ENCODE measurements at regions not wholly inside any gene's neighbourhood (a gene's known extent, or its start where the extent isn't known, plus 50 kb on each side); places are given as distances from the start of the nearest gene placed in this dataset.
"Not testable (repeated sequence)": the region's sequence is repeated elsewhere in the genome, so short reads cannot be mapped to it uniquely, and the experiment has no call there.

- ATAC-seq = no peak
Observed at GRCh38 chr20:5492937-5493336, 117.9 kb downstream of the GPCPD1 start.

- no peak for ATAC-seq
Observed at GRCh38 chr20:5491455-5491854, 119.4 kb downstream of the GPCPD1 start.

- ATAC-seq = no peak
Observed at GRCh38 chr20:5489601-5490000, 121.2 kb downstream of the GPCPD1 start.

GRCh38 chr20:5488823-5489222 is 122.0 kb downstream of the GPCPD1 start:
- no peak for ATAC-seq

- no peak for ATAC-seq
Observed at GRCh38 chr20:5486377-5487054, 124.3 kb downstream of the GPCPD1 start.

- no peak for ATAC-seq
Observed at GRCh38 chr20:5484926-5485325, 125.9 kb downstream of the GPCPD1 start.

- no peak for ATAC-seq
Observed at GRCh38 chr20:5484346-5484745, 126.5 kb downstream of the GPCPD1 start.

- no peak for ATAC-seq
Observed at GRCh38 chr20:5482791-5483190, 128.0 kb downstream of the GPCPD1 start.

- ATAC-seq = no peak
Observed at GRCh38 chr20:5481872-5482271, 128.9 kb downstream of the GPCPD1 start.

GRCh38 chr20:5480824-5481600 is 129.8 kb downstream of the GPCPD1 start:
- ATAC-seq = no peak

- no peak for ATAC-seq
Observed at GRCh38 chr20:5474646-5475550, 135.9 kb downstream of the GPCPD1 start.

- ATAC-seq = not testable (repeated sequence)
Observed at GRCh38 chr20:5471866-5472265, 138.9 kb downstream of the GPCPD1 start.

- ATAC-seq = no peak
Observed at GRCh38 chr20:5471368-5471767, 139.4 kb downstream of the GPCPD1 start.

GRCh38 chr20:5470943-5471342 is 139.9 kb downstream of the GPCPD1 start:
- no peak for ATAC-seq

GRCh38 chr20:5470458-5470857 is 140.3 kb downstream of the GPCPD1 start:
- no peak for ATAC-seq

- ATAC-seq = no peak
Observed at GRCh38 chr20:5469111-5469510, 141.7 kb downstream of the GPCPD1 start.

GRCh38 chr20:5467086-5467485 is 143.7 kb downstream of the GPCPD1 start:
- ATAC-seq = no peak

- no peak for ATAC-seq
Observed at GRCh38 chr20:5465604-5465927, 145.2 kb downstream of the GPCPD1 start.

GRCh38 chr20:5464901-5465603 is 145.8 kb downstream of the GPCPD1 start:
- ATAC-seq = no peak

- no peak for ATAC-seq
Observed at GRCh38 chr20:5463007-5463686, 146.4 kb upstream of the PROKR2 start.

GRCh38 chr20:5453745-5454144 is 137.0 kb upstream of the PROKR2 start:
- ATAC-seq = not testable (repeated sequence)

GRCh38 chr20:5453316-5453715 is 136.6 kb upstream of the PROKR2 start:
- not testable (repeated sequence) for ATAC-seq
